GM18517 (cell line): ENCODE measurements at regions not wholly inside any gene's neighbourhood (a gene's known extent, or its start where the extent isn't known, plus 50 kb on each side); places are given as distances from the start of the nearest gene placed in this dataset.
"Not testable (repeated sequence)": the region's sequence is repeated elsewhere in the genome, so short reads cannot be mapped to it uniquely, and the experiment has no call there.

ENCODE experiments used
- ATAC-seq: cut with Tn5 transposase; IDR thresholded peaks from one replicate; pipeline ENCODE4 v1.9.1; 2021; ENCODE audit warnings: mild to moderate bottlenecking, moderate library complexity; ENCODE audit not compliant: unreplicated experiment

DNA sequence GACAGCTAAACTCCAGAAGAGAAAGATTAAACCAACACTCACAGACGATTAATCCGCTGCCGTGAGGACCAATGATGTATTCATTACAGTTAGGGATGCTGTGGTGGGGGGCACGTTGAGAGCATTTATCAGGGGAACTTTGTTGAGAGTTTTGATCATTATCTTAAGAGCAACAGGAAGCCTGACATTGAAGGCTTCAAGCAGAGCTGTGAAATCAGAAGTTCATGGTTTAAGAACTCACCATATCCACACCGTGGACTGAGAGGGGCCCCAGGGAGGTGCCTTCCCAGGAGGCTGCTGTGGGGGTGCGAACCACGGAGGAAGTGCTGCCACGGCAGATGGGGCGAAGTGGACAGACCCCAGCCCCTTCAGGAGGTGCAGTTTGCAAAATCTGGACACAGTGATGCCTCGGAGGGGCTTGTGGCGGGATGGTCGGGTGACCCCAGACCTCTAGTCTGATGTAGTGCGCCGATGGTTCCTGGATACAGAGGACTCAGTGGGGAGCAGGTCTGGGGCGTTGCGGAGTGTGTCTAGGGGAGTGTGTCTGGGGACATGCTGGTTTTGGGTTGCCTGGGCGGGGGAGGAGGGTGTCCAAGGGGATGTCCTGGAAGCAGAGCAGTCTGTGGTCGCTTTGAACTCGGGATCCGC is 73.0 kb downstream of the DIO3 start:
- no peak for ATAC-seq

GRCh38 chr14:101634850-101635748 is 73.8 kb downstream of the DIO3 start:
- ATAC-seq, result no peak

DNA sequence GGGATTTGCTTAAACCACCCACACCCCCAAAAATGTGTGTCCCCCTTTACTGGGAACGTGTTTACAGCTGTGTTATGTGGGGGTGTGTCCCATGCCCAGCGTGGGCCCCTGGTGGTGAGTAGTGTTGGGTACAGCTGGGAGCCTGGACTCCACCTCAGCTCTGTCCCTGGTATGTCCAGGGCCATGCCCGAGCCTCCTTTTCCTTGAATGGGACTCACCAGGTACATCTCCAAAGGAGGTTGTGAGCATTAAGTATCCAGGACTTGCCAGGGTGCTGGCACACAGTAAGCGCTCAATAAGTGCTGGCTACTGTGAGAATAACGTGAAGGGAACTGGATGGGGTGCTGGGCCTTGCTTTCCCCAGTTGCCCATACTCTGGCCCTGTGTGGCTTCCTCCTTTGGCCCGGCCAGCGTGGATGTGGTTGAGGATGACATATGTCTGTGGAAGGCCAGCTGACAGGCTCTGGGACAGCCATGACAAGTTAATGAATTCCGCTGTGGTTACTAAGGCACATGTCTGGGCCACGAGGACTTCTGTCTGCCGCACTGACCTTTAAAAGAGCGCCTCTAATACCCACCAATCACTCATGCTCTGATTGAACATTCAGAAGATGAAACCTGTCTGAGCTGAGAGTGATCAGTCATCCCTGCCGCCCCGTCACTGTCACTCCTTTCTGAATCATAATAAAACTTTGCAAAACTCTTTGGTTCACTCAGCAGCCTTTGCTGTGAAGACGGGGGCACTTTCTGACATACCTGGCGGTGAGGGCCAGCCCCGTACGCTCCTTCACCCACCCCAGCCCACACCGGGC is 74.7 kb downstream of the DIO3 start:
- no peak for ATAC-seq

- ATAC-seq, result no peak
These were observed 78.0 kb downstream of the DIO3 start for GRCh38 chr14:101639241-101639833.

- no peak for ATAC-seq
These were observed 82.4 kb downstream of the DIO3 start for GRCh38 chr14:101643651-101644050.

DNA sequence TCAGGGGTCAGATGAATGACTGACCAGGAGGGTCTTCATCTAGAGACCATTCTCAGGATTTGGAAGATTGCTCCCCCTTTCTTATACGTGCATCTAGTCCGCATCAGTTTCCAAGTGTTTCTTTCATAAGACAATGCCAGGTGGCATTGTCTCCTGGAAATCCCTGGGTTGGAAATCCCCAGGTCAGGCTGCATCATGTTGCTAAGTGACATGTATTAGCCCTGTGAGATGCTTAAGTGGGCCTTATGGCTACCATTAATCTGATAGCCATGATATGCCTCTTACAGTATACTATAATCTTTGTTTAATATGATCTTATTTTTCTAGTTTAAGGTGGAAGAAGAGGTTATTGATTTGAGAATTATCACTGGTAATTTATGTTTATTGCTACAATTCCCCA is 92.8 kb downstream of the DIO3 start:
- ATAC-seq, result no peak

DNA sequence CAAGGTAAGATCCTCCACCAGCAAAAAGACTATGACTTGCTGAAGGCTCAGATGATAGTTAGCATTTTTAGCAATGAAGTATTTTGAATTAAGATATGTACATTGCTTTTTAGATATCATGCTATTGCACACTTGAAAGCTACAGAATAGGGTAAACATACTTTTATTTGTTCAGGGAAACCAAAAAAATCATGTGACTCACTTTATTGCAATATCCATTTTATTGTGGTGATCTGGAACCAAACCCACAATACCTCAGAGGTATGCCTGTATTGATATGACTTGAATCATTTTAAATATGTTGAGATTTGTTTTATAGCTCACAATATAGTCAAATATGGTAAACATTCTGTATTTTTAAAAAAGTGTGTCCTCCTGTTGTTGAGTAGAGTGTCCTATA is 96.1 kb downstream of the DIO3 start:
- ATAC-seq, result no peak

DNA sequence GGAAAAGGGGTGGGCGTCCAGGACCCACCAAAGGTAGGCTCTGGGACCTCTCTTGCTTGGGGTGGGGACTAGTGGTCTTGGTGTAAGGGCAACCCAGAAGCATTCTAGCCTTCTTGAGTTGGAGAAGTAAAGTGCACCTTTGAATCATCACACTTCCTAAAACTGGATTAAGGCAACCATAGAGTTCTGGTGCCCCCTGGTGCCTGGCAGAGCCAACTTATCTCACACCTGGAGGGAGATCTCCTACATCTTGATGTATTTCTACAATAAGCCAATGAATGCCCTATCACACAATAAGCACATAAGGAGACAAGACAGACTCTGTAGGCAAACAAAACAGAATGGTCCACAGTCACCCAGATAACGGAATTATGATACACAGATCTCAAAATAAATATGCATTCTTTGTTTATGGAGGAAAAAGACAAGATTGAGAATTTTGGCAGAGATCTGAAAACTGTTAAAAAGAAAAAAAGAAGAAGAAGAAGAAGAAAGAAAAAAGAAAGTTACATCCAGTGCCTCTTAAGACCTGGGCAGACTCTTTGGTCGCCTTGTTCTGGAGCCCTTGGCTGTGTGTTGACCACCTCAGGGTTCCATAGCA is 95.9 kb upstream of the PPP2R5C start:
- no peak for ATAC-seq

DNA sequence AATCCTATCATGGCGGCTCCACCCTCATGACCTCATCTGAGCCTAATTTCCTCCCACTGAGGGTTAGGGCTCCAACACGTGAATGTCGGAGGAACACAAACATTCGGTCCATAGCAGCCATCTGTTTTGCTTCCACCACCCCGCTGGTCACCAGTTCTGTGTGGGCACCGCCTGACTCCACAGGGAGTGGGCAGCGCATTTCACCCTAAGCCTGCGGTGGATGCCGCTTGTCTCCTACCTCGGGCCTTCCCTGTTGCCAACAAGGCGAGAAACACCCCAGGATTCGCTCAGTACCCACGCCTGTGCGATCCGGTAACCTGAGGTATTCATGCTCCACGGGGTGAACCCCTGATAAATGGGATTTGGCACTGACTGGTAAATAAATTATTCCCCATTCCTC is 95.2 kb upstream of the PPP2R5C start:
- no peak for ATAC-seq

DNA sequence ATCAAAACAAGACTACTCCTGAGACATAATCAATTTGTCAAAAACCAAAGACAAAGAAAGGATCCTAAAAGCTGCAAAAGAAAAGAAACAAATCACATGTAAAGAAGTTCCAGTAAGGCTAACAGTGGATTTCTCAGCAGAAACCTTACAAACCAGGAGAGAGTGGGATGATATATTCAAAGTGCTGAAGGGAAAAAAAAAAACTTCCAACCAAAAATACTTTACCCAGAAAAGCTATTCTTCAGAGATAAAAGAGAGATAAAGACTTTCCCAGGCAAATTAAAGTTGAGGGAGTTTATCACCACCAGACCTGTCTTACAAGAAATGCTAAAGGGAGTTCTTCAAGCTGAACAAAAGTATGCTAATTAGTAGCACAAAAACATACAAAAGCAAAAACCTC is 91.9 kb upstream of the PPP2R5C start:
- no peak for ATAC-seq

- ATAC-seq, result no peak
These were observed 87.6 kb upstream of the PPP2R5C start for GRCh38 chr14:101673873-101674272.

DNA sequence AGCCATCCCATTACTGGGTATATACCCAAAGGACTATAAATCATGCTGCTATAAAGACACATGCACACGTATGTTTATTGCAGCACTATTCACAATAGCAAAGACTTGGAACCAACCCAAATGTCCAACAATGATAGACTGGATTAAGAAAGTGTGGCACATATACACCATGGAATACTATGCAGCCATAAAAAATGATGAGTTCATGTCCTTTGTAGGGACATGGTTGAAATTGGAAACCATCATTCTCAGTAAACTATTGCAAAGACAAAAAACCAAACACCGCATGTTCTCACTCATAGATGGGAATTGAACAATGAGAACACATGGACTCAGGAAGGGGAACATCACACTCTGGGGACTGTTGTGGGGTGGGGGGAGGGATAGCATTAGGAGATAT is 85.7 kb upstream of the PPP2R5C start:
- ATAC-seq, result not testable (repeated sequence)

- not testable (repeated sequence) for ATAC-seq
These were observed 83.6 kb upstream of the PPP2R5C start for GRCh38 chr14:101677912-101678327.

DNA sequence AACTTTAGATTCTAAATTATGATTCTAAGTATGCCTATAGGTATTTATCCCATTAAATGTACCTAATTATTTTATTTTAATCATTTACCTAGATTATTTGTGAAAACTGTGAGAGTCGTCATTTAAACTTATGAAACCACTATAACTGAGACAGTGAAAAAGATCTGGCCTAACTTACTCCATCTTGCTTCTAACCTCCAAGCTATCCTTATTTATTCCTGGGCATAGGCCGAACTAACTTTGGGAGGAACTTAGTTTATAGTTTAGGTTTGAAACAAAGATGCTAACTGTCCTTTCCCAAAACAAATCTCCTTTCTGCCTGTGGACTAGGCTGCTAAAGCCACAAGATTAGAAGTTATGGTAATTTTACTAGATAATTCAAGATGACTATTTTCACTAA is 79.7 kb upstream of the PPP2R5C start:
- no peak for ATAC-seq

GRCh38 chr14:101683365-101683764 is 78.1 kb upstream of the PPP2R5C start:
- ATAC-seq, result no peak

DNA sequence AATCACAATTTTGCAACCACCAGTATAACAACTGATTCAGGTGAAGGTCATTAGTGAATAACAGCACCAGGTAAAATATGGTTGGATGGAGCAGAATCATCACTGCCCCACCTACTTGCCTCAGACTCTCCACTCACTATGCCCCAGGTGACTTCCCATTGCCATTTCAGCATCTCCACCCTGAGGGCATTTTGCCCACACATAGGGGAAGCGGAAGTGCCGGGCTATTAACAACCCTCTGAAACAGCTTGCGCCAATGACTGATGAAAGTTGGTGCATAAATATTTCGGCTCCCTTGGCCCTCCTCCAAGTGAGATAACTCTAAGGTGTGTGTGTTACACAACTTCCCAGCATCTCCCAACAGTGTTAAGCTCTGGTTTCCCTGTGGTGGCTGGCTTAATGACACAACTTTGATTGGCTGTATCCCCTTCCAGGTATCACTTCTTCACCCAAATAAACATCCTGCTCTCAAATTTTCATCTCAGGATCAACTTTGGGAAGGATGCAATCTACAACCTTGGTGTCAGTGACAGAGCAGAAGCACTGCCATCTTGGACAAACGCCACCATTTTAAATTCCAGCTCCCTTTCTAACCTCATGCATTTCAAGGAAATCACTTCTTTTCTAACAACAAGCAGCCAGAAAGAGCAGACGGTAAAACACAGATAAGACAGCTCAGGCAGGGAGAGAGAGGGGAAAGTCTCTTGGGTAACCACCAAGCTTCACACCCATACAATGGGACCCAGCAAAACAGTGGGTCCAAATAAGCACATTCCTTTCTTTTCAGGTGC is 73.6 kb upstream of the PPP2R5C start:
- ATAC-seq, result no peak

DNA sequence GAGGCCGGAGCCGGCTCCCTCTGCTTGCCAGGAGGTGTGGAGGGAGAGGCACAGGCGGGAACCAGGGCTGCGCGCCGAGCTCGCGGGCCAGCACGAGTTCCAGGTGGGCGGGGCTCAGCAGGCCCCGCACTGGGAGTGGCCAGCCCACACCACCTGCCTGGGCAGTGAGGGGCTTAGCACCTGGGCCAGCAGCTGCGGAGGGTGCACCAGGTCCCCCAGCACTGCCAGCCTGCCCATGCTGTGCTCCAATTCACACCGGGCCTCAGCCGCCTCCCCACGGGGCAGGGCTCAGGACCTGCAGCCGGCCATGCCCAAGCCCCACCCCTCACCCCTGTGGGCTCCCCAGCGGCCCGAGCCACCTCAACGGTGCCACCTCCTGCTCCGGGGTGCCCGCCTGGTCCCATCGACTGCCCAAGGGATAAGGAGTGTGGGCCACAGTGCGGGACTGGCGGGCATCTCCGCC is 72.4 kb upstream of the PPP2R5C start:
- ATAC-seq, result no peak

- ATAC-seq, result not testable (repeated sequence)
These were observed 71.5 kb upstream of the PPP2R5C start for GRCh38 chr14:101689966-101690365.

- no peak for ATAC-seq
These were observed 65.8 kb upstream of the PPP2R5C start for GRCh38 chr14:101695659-101696058.

- no peak for ATAC-seq
These were observed 57.4 kb upstream of the PPP2R5C start for GRCh38 chr14:101704140-101704539.
